ENCODE measurements at regions not wholly inside any gene's neighbourhood (a gene's known extent, or its start where the extent isn't known, plus 50 kb on each side); places are given as distances from the start of the nearest gene placed in this dataset.

- no peak overlapping the region for H2BK5ac ChIP-seq (ENCODE audit: low read depth, low read length)
- FAIRE-seq: no peak
- WGBS, 2 experiments (ENCODE audit: extremely low coverage in 1 of 2, insufficient coverage in 1 of 2, insufficient read length in 1 of 2, insufficient replicate concordance in 2 of 2, low coverage in 1 of 2, low lambda C conversion rate in 2 of 2, missing lambda C conversion rate in 1 of 2): 86% methylated on average over 3 of the region's 3 CpGs; no CpG with 5 or more reads in 1 of the 2 experiments
These were observed 453.3 kb upstream of the TENM4 start for GRCh38 chr11:79894111-79894510.

More at GRCh38 chr11:79894111-79894510, 453.3 kb upstream of the TENM4 start:
- no peaks in the 10 kb centered on the region for H3K23me2 ChIP-seq (ENCODE audit: low read depth, low read length)
- no peaks in the 10 kb centered on the region for H3K79me1 ChIP-seq (ENCODE audit: low read depth, low read length)
- no peak overlapping the region for H3K27ac ChIP-seq (ENCODE audit: low read depth, low read length)
- H3K4me2 ChIP-seq (ENCODE audit: insufficient read depth in 1 of 2, low read depth in 2 of 2, low read length in 2 of 2): no peak overlapping the region
- H2BK12ac ChIP-seq (ENCODE audit: low read depth, low read length): no peak overlapping the region
- no peak overlapping the region for H4K8ac ChIP-seq (ENCODE audit: extremely low read depth, insufficient read depth, low read length)
- H3K4me1 ChIP-seq (replicated peaks in 1 of 4; ENCODE audit: control insufficient read depth in 3 of 4, insufficient read depth in 4 of 4, low read length in 3 of 4): no peaks in the 10 kb centered on the region; a peak in 1 of 7 replicates
- DNase-seq (ENCODE audit: low read depth in 1 of 2, low spot score in 2 of 2): no peak
- H3K9me3 ChIP-seq (ENCODE audit: insufficient read depth in 2 of 2, low read depth in 1 of 2, low read length in 1 of 2): no peaks in the 10 kb centered on the region
- H2BK15ac ChIP-seq (ENCODE audit: low read length): no peak overlapping the region
- no peak overlapping the region for H2BK20ac ChIP-seq (ENCODE audit: low read length)
- no peak overlapping the region for H3K23ac ChIP-seq (ENCODE audit: insufficient read length)
- CTCF ChIA-PET (ENCODE audit: partially characterized antibody): no interaction called here
- H2AFZ ChIP-seq (ENCODE audit: low read length): no peak overlapping the region
- H3K4ac ChIP-seq (replicated peaks; ENCODE audit: insufficient read length, low read depth, low read length): no peak overlapping the region
- no peak overlapping the region for H3K14ac ChIP-seq (ENCODE audit: insufficient read length)
- H3K27me3 ChIP-seq (replicated peaks in 1 of 4; ENCODE audit: control insufficient read depth in 3 of 4, extremely low read depth in 1 of 4, insufficient read depth in 3 of 4, low read length in 3 of 4): no peaks in the 10 kb centered on the region
- no peak overlapping the region for H2BK120ac ChIP-seq (replicated peaks; ENCODE audit: low read depth, low read length)
- H4K20me1 ChIP-seq (replicated peaks in 1 of 2; ENCODE audit: control insufficient read depth in 1 of 2, insufficient read depth in 2 of 2, low read length in 2 of 2): no peaks in the 10 kb centered on the region
- POLR2A ChIA-PET (ENCODE audit: partially characterized antibody): no interaction called here
- H3K4me3 ChIP-seq (ENCODE audit: extremely low read depth in 1 of 4, insufficient read depth in 2 of 4, low read depth in 3 of 4, low read length in 4 of 4): no peak overlapping the region
- H4K5ac ChIP-seq (ENCODE audit: insufficient read length, low read depth, low read length): no peak overlapping the region
- H3K79me2 ChIP-seq (ENCODE audit: control insufficient read depth in 1 of 2, insufficient read depth in 2 of 2, low read length in 2 of 2): no peaks in the 10 kb centered on the region
- TF ChIP-seq MAX (IDR thresholded peaks at IDR 0.05) (no peak), CHD1 (IDR thresholded peaks at IDR 0.05; ENCODE audit: low read depth, low read length) (no peak), ATF3 (IDR thresholded peaks at IDR 0.05; ENCODE audit: insufficient read depth, low read depth, low read length) (no peak)
- H3K36me3 ChIP-seq (ENCODE audit: control insufficient read depth in 2 of 4, insufficient read depth in 4 of 4, low read length in 3 of 4): no peaks in the 10 kb centered on the region
- H3K56ac ChIP-seq (replicated peaks; ENCODE audit: insufficient read length, low read depth, low read length): no peak overlapping the region
- H3K9ac ChIP-seq (replicated peaks in 1 of 4; ENCODE audit: extremely low read depth in 1 of 4, low read depth in 3 of 4, low read length in 3 of 4): no peak overlapping the region
- H4K91ac ChIP-seq (replicated peaks; ENCODE audit: insufficient read length, low read length): no peak overlapping the region
- H3K18ac ChIP-seq (ENCODE audit: extremely low read depth, low read length): no peak overlapping the region
- no peak overlapping the region for H2AK5ac ChIP-seq (ENCODE audit: low read depth, low read length)

Data from H1 (cell line).